HG03159 (cell line): ENCODE measurements at regions not wholly inside any gene's neighbourhood (a gene's known extent, or its start where the extent isn't known, plus 50 kb on each side); places are given as distances from the start of the nearest gene placed in this dataset.
"Not testable (repeated sequence)": the region's sequence is repeated elsewhere in the genome, so short reads cannot be mapped to it uniquely, and the experiment has no call there.

ENCODE experiments used
- ATAC-seq: cut with Tn5 transposase; IDR thresholded peaks from one replicate; pipeline ENCODE4 v1.9.1; 2021; ENCODE audit warnings: mild to moderate bottlenecking, moderate library complexity; ENCODE audit not compliant: unreplicated experiment

DNA sequence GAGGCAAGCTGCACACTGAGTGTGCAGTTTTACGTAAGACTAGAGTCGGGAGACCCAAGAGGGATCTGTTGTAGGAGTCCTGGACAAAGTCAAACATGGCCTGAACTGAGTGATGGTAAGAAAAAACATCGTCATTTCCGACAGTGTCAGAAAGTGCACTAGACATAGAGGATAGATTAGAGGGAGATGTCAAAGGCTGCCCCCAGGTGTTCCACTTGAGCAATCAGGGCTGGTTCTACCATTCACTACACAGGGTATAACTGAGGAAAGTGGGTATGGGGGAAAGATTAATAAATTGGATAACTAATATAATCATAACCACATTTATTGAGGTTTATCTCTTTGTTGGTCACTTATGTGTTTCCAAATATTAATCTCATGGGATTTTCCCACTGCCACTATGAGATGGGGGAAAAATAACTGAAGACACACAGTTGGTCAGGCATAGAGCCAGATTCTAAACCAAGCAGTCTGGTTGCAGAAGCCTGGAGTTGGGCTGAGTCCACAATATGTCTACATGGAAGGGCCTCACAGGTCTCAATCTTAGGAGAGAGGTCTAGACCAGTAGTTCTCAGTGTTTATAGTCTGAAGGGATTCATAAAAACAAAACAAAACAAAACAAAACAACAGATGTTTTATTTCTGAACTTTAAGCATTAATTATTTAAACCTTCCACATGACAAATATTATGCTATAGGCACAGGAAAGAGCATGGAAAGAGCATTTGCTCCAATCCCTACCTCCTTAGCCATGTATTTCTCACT, 766.5 kb downstream of the NTRK3 start:
- no peak for ATAC-seq

DNA sequence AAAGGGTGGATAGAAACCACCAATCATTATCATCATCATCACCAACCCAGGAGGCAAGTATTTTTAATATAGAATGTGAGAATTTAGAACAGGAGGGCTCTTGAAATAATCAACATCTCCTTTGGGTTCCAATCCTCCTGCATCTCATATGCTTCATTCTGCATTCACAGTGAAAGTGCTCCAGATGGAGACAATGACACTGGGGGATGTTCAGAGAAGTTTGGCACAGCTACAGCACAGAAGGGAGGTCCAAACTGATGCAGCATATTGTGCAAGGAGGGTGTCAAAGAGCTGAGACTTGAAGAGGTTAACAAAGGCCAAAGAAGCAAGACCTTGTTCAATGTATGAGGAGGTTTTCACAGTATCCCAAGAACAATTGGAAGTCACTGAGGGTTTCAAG, 767.1 kb downstream of the NTRK3 start:
- no peak for ATAC-seq

DNA sequence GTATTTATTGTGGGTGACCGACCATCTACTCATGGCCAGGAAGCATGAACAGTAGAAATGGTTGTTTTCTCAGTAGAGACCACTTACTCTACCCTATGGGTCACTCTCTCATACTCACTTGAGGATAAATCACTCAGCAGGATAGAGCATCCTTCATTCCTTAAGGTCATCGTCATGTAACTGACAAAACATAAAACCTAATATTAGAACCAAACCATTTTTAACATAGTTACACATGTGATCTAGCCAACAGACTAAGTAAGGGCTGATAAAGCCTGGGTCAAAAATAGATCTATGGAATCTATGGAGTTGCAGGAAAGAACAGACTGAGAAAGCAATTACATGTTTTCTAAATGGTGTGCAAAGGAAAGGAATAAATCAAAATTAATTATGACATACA, 769.1 kb downstream of the NTRK3 start:
- no peak for ATAC-seq

DNA sequence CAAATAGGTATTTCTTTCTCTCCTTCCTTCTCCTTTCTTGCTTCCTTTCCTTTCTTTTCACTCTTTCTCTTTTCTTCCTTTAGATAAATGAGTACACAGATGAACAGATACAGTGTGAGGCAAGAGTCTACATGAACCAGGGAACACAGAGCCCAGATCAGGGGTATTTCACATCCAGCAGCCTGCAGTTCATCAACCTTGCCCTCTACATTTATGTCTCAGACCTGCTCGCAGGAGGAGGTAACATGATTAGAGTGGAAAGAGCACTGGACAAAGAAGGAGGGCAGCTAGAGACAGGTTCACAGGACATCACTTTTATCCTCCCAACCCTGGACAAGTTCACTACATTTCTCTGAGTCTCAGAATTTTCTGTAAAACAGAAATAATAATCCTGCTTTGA, 773.1 kb downstream of the NTRK3 start:
- ATAC-seq: no peak

DNA sequence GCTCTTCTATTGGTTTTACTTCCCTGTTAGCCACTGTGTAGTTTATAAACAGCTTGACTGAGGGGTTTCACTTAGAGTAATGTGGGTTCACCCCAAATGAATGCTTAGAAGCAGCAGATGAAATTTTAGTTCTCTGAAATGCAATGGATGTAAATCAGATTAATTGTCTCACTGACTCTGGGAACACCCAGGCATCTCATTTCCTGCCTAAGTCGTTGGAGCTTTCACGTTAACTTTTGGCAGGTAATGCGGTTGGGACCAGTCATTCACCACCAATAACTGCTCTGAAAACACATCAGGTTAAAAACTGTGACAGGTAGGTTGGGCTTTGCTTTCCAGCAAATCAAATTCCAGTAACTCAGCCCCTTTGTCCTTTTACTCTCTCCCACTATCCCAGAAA, 775.4 kb downstream of the NTRK3 start:
- no peak for ATAC-seq

DNA sequence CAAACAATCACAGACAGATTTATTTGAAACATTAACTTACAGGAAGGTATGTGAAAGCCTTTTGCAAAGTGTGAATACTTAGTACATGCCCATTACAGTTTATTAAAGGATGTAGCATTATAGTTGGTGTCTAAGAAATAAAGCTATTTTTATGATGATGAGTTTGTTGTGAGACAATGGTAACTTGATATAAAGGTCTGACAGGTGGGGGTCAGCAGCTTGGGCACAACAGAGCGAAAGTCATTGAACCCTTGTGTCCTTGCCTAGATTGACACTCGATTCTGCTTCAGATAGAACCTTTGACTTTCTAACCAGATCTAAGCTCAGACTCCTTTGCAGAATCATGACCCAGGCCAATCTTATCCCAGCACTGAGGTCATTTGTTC, 777.9 kb downstream of the NTRK3 start:
- no peak for ATAC-seq

DNA sequence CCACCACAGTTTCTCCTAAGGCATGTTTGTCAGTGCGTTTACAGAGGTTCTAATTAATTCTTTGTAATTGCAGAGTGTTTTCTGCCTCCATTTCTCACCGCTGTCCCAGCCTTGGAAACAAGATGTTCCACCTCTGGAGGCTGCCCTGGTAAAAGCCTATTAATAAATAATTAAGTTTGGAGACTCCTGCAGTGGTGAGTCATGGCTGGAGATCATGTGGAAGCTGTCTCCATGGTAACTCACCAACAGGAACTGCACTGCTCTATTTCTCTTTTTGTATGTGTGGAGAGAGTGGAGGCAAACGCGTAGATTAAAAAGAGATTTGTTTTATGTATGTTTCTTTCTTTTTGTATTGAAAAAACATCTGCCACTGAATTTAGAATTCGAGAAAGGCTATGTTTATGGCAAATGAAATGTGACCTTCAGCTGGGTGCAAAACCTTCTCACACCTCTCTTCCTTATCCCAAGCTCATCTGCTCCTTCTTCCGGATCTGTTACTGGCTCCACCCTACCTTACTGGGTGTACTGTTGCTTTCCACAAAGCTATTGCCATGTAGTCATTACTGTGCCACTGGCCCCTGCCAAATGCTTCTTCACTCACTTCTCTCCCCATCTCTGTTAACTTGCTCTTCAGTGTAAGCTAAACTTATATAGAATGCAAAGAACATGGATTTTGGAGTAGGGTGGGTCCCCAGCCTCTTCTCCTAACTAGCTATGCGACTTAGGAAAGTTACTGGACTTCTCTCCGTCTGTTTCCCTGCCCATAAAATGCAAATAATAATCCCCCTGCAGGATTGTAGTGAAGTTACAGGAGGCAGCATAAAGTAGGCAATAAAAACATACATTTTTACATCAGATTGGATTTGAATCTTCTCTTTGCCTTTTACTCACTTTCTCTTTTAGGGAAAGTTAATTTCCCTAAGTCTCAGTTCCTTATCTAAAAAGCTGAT, 778.5 kb downstream of the NTRK3 start:
- no peak for ATAC-seq

DNA sequence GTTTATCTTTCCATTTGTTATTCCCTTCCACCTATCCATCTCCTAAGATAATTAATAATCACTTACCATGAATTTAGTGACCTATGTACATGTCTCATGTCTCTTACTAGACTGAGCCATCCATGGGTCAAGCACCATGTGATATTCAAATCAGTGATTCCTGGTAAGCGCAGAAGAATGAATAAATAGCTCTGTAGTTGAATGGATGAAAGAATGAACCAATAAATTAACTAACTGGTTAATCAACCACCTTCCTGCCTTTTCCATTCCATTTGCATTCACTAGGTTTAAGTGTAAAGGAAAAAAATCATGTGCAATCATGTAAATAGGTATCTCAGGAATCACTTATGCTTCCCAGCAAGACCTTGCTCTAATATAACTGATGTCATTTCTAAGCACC, 779.5 kb downstream of the NTRK3 start:
- ATAC-seq: no peak

DNA sequence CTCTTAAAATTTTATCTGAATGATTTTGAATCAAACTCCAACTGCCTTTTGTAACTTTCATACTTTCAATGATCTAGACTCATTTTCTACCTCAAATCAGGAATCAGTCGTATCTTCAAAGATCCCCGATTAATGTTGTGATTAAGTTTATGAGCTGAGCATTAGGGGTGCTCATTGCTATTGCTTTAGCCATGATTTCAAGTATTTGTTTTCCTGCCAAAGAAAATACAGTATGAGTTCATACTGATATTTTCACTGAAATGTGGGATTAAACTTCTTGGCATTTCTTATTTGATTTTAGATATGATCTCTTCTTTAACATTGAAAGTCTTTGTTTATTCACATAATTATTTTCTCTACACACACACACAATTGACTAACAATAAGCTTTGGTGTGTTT, 785.6 kb downstream of the NTRK3 start:
- ATAC-seq: no peak

DNA sequence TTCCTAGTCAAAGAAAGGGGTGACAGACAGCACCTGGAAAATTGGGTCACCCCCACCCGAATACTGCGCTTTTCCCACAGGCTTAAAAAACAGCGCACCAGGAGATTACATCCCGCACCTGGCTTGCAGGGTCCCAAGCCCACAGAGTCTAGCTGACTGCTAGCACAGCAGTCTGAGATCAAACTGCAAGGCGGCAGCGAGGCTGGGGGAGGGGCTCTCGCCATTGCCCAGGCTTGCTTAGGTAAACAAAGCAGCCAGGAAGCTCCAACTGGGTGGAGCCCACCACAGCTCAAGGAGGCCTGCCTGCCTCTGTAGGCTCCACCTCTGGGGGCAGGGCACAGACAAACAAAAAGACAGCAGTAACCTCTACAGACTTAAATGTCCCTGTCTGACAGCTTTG, 792.6 kb downstream of the NTRK3 start:
- not testable (repeated sequence) for ATAC-seq

DNA sequence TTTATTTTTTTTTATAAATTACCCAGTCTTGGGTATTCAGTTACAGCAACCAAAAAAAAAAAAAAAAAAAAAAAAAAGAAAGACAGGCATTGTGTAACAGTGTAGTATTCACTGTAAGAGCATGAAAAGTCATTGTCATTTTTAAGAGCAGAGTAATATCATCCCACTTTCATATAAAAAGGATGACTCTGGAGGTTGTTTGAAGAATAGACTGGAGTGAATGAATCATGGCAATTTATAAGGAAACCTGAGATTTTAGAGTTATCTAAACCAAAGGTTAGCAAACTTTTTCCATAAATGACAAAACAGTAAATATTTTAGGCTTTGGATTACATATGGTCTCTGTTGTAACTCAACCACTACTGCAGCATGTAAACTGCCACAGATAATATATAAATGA, 794.9 kb downstream of the NTRK3 start:
- ATAC-seq: no peak

DNA sequence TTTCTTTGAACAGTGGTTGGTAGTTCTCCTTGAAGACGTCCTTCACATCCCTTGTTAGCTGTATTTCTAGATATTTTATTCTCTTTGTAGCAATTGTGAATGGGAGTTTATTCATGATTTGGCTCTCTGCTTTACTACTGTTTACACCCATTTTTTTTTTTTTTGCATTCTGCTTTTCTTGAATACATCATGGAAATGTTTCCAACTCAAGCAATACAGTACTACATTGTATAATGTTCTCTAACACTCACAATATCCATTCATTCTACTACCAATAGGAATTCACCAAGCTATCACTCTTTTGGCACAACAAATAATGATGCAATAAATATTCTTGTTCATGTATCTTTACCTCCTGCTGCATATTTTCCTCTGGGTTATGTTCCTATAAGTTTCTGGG, 801.7 kb downstream of the NTRK3 start:
- ATAC-seq: no peak

DNA sequence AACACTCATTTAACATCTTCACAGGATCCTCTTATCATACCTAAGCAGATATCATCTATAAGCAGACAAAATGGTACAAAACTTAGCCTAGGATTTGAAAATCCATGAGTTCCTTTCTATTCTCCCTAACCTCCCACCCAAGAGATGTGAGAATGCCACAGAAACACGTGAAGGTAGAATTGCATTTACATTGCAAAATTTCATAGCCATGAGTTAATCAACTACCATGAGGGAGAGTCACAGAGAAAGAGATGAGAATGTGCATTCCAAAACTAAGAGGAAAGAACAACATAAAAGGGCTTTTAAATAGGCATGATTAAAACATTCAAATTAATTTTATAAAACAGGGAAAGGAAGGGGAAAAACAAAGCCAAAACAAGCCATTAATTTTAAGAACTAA, 806.2 kb downstream of the NTRK3 start:
- ATAC-seq: no peak

DNA sequence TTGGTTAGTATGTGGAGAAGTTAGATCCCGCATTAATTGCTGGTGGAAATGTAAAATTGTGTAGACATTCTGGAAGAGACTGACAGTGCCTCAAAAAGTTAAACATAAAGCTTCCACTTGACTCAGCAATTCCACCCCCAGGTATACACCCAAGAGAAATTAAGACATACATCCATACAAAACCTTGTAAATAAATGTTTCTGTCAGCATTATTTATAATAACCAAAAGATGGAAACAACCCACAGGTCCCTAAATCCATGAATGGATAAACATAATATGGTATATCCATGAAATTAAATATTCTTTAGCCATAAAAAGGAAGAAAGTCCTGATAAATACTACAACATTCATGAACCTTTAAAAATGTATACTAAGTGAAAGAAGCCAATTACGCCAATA, 817.4 kb downstream of the NTRK3 start:
- no peak for ATAC-seq

DNA sequence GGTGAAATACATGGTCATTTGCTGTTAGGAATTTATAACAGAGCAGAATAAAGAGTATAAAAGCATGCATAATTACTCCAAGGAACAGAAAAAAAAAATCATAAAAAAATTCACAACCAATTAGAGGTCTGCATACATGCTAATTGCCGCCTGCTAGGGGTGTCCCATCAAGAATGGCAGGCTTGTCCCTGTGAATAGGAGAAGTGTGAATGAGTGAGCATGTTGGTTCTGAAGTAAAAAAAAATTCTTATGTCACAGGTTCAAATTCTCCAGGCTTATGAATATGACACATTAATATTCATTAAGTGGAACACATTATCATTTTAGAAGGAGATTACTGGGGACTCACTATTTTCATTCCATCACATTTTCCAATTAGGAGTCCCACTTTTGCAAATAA, 822.7 kb downstream of the NTRK3 start:
- no peak for ATAC-seq

DNA sequence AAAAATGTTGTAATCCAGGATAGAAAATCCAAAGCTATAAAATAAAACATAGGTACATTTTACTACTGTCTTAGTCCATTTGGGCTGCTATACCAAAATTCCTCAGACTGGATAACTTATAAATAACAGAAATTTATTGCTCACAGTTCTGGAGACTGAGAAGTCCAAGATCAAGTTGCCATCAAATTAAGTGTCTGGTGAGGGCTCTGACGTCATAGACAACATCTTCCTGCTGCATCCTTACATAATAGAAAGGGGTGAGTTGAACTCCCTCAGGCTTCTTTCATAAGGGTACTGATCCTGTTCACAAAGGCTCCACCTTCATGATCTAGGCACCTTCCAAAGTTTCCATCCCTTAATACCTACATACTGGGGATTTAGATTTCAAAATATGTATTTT, 826.8 kb downstream of the NTRK3 start:
- no peak for ATAC-seq

DNA sequence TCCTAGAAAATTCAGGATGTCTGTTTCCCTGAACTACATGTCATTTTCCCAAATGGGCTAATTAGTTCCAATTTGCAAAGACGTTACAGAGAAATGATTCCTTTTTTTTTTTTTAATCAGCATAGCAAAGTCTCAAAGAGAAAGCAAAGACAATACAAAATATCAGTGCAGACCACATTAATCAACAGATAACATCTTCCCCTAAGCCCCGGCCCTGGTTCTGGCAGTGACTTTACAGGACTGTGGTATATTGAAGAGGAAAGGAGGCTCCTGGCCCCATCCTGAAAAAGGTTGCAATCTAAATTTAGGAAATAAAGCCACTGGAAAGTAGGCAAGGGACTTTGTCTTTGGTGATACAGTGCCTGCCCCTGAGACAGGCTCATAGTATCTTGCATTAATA, 836.5 kb downstream of the NTRK3 start:
- ATAC-seq: no peak

DNA sequence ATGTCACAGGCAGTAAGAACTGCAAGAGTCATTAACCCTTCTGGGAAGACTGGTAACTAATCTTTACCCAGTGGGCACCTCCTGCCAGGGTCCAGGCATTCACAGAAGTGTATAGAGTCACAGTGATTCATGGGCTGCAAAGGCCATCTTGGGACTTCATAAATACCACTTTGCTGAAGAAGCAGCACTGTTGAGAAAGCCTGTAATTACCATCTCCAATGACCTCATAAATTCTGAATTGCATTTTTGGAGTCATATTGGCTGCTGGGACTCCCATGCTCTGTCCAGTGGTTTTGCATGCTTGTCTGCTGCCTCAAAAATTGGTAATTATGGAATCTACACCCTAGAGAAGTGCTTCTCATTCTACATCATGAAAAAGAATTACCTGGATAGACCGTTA, 837.2 kb downstream of the NTRK3 start:
- no peak for ATAC-seq

DNA sequence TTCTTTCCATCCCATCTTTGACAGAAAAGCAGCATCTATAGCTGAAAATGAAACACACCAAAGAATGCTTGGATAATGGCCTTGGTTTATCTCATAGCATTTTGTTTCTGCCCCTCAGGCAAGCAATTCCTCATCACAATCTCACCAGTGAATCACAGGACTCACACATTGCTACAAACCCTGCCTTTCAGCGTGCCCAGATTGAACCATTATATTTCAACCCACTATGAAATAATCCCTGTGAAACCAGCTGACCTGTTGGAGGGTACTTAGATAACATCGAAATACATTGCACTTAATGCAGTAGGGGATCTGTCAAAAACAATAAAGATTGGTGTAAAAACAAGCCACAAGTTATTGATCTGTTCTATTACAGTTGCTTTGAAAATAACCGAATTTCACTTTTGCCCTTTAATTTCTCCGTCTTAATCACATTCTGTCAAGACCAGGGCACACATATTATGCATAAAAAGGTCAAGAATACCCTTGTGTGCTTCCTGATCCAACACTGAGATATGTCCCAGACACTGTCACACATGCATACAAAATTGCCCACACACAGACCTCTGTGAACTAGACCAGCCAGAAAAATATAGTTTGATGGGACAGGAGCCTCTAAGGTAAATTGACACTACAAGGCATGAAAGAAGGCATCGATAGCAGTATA, 839.8 kb downstream of the NTRK3 start:
- ATAC-seq: no peak

DNA sequence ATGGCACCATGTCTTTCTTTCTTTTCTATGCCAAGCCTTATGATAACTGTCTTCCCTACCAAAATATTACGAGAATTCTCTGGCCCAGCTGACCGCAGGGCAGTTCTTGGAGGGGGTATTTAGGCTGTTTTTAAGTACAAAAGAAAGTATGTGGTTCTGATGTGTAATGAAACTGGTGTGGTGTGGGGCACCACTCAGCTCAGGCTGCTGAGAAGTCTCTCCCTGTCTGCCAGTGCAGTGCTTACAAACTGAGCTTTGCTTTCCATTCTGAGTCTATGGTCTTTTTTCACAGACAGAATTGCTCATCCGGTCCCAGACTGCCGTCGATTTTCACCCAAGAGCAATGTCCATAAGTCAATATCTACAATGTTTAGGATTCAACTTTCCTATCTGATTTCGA, 847.6 kb downstream of the NTRK3 start:
- ATAC-seq: no peak

DNA sequence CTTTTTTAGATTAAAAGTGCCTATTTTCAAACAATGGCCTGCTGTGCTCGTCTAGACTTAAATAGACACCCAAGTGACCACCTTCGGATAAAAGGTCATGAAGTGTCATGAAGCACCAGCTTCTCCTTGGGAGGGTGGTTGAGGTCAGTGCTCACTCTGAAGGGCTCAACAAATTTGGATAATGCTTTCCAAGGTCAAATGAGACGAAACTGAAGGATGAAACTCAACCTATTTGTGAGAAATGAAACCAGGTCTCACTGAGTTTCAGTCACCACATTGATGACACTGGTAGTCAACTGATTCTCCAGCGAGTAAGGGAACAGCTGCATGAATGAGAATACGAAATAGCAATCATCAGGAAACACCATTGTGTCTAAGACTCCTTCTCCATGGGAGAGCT, 852.6 kb downstream of the NTRK3 start:
- ATAC-seq: no peak

DNA sequence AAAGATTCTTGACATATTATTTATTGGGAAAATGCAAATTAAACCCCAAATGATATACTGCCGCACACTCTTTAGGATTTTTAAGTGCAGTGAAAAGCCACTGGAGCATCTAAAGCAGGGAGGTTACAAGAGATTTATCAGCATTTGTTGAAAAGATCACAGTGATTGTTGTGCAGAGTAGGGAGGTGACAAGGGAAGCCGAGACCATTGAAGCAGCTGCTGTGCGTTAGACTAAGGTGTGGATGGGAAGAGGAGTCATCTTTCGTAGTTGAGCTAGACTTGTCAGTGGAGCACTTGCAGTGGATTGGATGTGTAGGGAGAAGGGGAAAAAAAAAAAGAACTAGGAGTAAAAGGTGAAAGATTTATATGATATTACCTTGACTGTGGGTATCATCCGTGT, 854.6 kb downstream of the NTRK3 start:
- no peak for ATAC-seq
